ENCODE measurements at regions not wholly inside any gene's neighbourhood (a gene's known extent, or its start where the extent isn't known, plus 50 kb on each side); places are given as distances from the start of the nearest gene placed in this dataset.

DNA sequence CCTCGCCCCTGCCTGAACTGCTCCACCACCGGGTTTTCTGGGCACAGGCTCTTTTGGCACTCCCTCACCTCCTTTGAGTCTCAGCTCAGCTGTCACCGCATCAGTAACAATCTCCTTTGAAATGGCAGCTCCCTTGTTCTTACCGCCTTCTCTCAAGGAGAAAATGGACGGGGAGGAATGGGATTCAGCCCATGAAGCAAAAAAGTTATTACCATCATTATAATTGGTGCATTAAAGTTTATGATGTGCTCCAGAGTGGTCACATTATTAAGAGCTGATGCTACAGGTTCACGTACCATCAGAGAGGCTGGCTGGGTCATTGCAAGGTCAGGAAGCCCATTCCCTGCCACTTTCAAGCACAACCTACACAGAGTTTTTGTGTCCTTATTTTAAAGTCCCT, 344.7 kb downstream of the AGTPBP1 start:
- TF ChIP-seq, protein P1, sequence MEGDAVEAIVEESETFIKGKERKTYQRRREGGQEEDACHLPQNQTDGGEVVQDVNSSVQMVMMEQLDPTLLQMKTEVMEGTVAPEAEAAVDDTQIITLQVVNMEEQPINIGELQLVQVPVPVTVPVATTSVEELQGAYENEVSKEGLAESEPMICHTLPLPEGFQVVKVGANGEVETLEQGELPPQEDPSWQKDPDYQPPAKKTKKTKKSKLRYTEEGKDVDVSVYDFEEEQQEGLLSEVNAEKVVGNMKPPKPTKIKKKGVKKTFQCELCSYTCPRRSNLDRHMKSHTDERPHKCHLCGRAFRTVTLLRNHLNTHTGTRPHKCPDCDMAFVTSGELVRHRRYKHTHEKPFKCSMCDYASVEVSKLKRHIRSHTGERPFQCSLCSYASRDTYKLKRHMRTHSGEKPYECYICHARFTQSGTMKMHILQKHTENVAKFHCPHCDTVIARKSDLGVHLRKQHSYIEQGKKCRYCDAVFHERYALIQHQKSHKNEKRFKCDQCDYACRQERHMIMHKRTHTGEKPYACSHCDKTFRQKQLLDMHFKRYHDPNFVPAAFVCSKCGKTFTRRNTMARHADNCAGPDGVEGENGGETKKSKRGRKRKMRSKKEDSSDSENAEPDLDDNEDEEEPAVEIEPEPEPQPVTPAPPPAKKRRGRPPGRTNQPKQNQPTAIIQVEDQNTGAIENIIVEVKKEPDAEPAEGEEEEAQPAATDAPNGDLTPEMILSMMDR (IDR thresholded peaks at IDR 0.05; ENCODE audit: borderline replicate concordance, extremely low read depth, low read length, poor library complexity, severe bottlenecking): no peak
- no peak for TF ChIP-seq EZH2 (IDR thresholded peaks at IDR 0.05; ENCODE audit: borderline replicate concordance, low read depth, low read length, severe bottlenecking)

All from DND-41 (cell line).